Gastrocnemius medialis (tissue), 4 donors: ENCODE measurements at regions not wholly inside any gene's neighbourhood (a gene's known extent, or its start where the extent isn't known, plus 50 kb on each side); places are given as distances from the start of the nearest gene placed in this dataset.

ENCODE experiments used
- CTCF ChIP-seq, 5 experiments: fragments of 450-650 bp in 3 of 5; fragments of 200-600 bp in 2 of 5; sonication (generic) in 2 of 5; IDR thresholded peaks in 4 of 5; conservative IDR thresholded peaks in 1 of 5; 1 replicate in 4 of 5; 2 replicates in 1 of 5; pipeline ENCODE4 v1.5.1; 2016 to 2019; ENCODE audit warnings: antibody characterized with exemption in 5 of 5, mild to moderate bottlenecking in 3 of 5, moderate library complexity in 3 of 5
- POLR2A ChIP-seq, 2 donors: fragments of 450-650 bp; IDR thresholded peaks; one replicate each; pipeline ENCODE4 v1.6.1; 2017; ENCODE audit warnings: antibody characterized with exemption in 2 of 2, mild to moderate bottlenecking in 2 of 2, moderate library complexity in 2 of 2

GRCh38 chr12:60262378-60262777 is 666.5 kb downstream of the SLC16A7 start:
- TF ChIP-seq CTCF (IDR thresholded peaks at IDR 0.05 in 4 of 5, conservative IDR thresholded peaks at IDR 0.05 in 1 of 5) = no peak
- no peak for TF ChIP-seq POLR2A (IDR thresholded peaks at IDR 0.05)
